Activated CD8-positive, alpha-beta memory T cell treated with anti-CD3 and anti-CD28 coated beads for 4 hours (primary cell): ENCODE measurements at regions not wholly inside any gene's neighbourhood (a gene's known extent, or its start where the extent isn't known, plus 50 kb on each side); places are given as distances from the start of the nearest gene placed in this dataset.

Experiments used
- DNase-seq, 2 donors: peaks; one replicate each; pipeline ENCODE4 v3.0.0-alpha.2; 2020; ENCODE audit warnings: low read depth in 2 of 2

GRCh38 chr22:48867891-48868290 is 959.8 kb downstream of the BRD1 start:
- no peak for DNase-seq

GRCh38 chr22:48866906-48867681 is 960.6 kb downstream of the BRD1 start:
- no peak for DNase-seq

GRCh38 chr22:48864748-48865147 is 962.9 kb downstream of the BRD1 start:
- DNase-seq: no peak

GRCh38 chr22:48863965-48864528 is 963.6 kb downstream of the BRD1 start:
- DNase-seq: no peak

- DNase-seq: no peak
Measured at GRCh38 chr22:48860557-48860956, 967.1 kb downstream of the BRD1 start.

GRCh38 chr22:48858856-48859255 is 968.8 kb downstream of the BRD1 start:
- DNase-seq: no peak

GRCh38 chr22:48858121-48858520 is 969.6 kb downstream of the BRD1 start:
- no peak for DNase-seq

GRCh38 chr22:48857202-48857805 is 970.4 kb downstream of the BRD1 start:
- DNase-seq: no peak

GRCh38 chr22:48856308-48856615 is 971.4 kb downstream of the BRD1 start:
- DNase-seq: no peak

- no peak for DNase-seq
Measured at GRCh38 chr22:48855593-48856307, 971.9 kb downstream of the BRD1 start.

GRCh38 chr22:48855013-48855412 is 972.7 kb downstream of the BRD1 start:
- DNase-seq: no peak

- no peak for DNase-seq
Measured at GRCh38 chr22:48853627-48854240, 973.9 kb downstream of the BRD1 start.

GRCh38 chr22:48851933-48852549 is 975.6 kb downstream of the BRD1 start:
- DNase-seq: no peak

- no peak for DNase-seq
Measured at GRCh38 chr22:48850658-48851287, 976.9 kb downstream of the BRD1 start.

- DNase-seq: no peak
Measured at GRCh38 chr22:48849963-48850657, 977.6 kb downstream of the BRD1 start.

GRCh38 chr22:48849219-48849912 is 978.3 kb downstream of the BRD1 start:
- DNase-seq: no peak

GRCh38 chr22:48846200-48846599 is 981.5 kb downstream of the BRD1 start:
- no peak for DNase-seq

- no peak for DNase-seq
Measured at GRCh38 chr22:48845356-48845936, 982.2 kb downstream of the BRD1 start.

- DNase-seq: no peak
Measured at GRCh38 chr22:48844056-48844675, 983.5 kb downstream of the BRD1 start.
